Activated CD4-positive, alpha-beta T cell treated with anti-CD3 and anti-CD28 coated beads for 48 hours (primary cell): ENCODE measurements at regions not wholly inside any gene's neighbourhood (a gene's known extent, or its start where the extent isn't known, plus 50 kb on each side); places are given as distances from the start of the nearest gene placed in this dataset.

ENCODE experiments used
- DNase-seq: peaks from one replicate; pipeline ENCODE4 v3.0.0-alpha.2; 2020

GRCh38 chr4:148793221-148793620 lies 351.0 kb upstream of the NR3C2 start:
- no peak for DNase-seq

GRCh38 chr4:148790691-148791090 lies 348.5 kb upstream of the NR3C2 start:
- DNase-seq, result no peak

GRCh38 chr4:148790246-148790645 lies 348.0 kb upstream of the NR3C2 start:
- no peak for DNase-seq

- DNase-seq, result no peak
Observed at GRCh38 chr4:148787831-148788477, 345.7 kb upstream of the NR3C2 start.

GRCh38 chr4:148787285-148787684 lies 345.1 kb upstream of the NR3C2 start:
- no peak for DNase-seq

- DNase-seq, result no peak
Observed at GRCh38 chr4:148786699-148787098, 344.5 kb upstream of the NR3C2 start.

- DNase-seq, result no peak
Observed at GRCh38 chr4:148782284-148782683, 340.1 kb upstream of the NR3C2 start.

GRCh38 chr4:148780426-148781005 lies 338.3 kb upstream of the NR3C2 start:
- DNase-seq, result no peak

- DNase-seq, result no peak
Observed at GRCh38 chr4:148779771-148780170, 337.6 kb upstream of the NR3C2 start.

- DNase-seq, result no peak
Observed at GRCh38 chr4:148778980-148779675, 336.9 kb upstream of the NR3C2 start.

GRCh38 chr4:148776941-148777340 lies 334.7 kb upstream of the NR3C2 start:
- no peak for DNase-seq

- no peak for DNase-seq
Observed at GRCh38 chr4:148774134-148774533, 331.9 kb upstream of the NR3C2 start.

- DNase-seq, result no peak
Observed at GRCh38 chr4:148773313-148773712, 331.1 kb upstream of the NR3C2 start.

- no peak for DNase-seq
Observed at GRCh38 chr4:148770848-148771247, 328.6 kb upstream of the NR3C2 start.

GRCh38 chr4:148770377-148770776 lies 328.2 kb upstream of the NR3C2 start:
- no peak for DNase-seq

- DNase-seq, result no peak
Observed at GRCh38 chr4:148764720-148765119, 322.5 kb upstream of the NR3C2 start.

GRCh38 chr4:148757171-148757570 lies 315.0 kb upstream of the NR3C2 start:
- DNase-seq, result no peak

GRCh38 chr4:148749403-148749802 lies 307.2 kb upstream of the NR3C2 start:
- DNase-seq, result no peak

GRCh38 chr4:148747721-148748268 lies 305.6 kb upstream of the NR3C2 start:
- DNase-seq, result no peak

GRCh38 chr4:148740701-148741100 lies 298.5 kb upstream of the NR3C2 start:
- no peak for DNase-seq

- no peak for DNase-seq
Observed at GRCh38 chr4:148737061-148737770, 295.0 kb upstream of the NR3C2 start.

- DNase-seq, result peak; percentile 32
Observed at GRCh38 chr4:148735432-148736155, 293.4 kb upstream of the NR3C2 start.

- no peak for DNase-seq
Observed at GRCh38 chr4:148730766-148731165, 288.6 kb upstream of the NR3C2 start.
